Natural killer cell treated with Interleukin-12 subunit alpha and Interleukin-12 subunit beta and Interleukin-15 and Interleukin-18, amount 100 ng/mL, for 72 hours (primary cell): ENCODE measurements at regions not wholly inside any gene's neighbourhood (a gene's known extent, or its start where the extent isn't known, plus 50 kb on each side); places are given as distances from the start of the nearest gene placed in this dataset.

Experiments used
- ATAC-seq, 2 donors: fragments of 150-1000 bp; cut with Tn5 transposase in 1 of 2; sonication (Bioruptor Pico), chemical (Tn5 transposase) in 1 of 2; 2 replicates each; pipeline ENCODE4 v1.10.0; 2021
- DNase-seq: peaks from one replicate; pipeline ENCODE4 v3.0.0; 2022; ENCODE audit warnings: low spot score
- H3K27ac Mint-ChIP-seq, 2 donors: 1 replicate in 1 of 2; 2 replicates in 1 of 2; pipeline ENCODE4 v1.8.0; 2022; ENCODE audit warnings: mixed read lengths in 2 of 2, mild to moderate bottlenecking in 1 of 2, moderate library complexity in 1 of 2
- H3K27me3 Mint-ChIP-seq, 2 donors: 1 replicate in 1 of 2; 2 replicates in 1 of 2; pipeline ENCODE4 v1.8.0; 2022; ENCODE audit warnings: mixed read lengths in 2 of 2
- H3K36me3 Mint-ChIP-seq: one replicate; pipeline ENCODE4 v1.8.0; 2022; ENCODE audit warnings: mixed read lengths
- H3K4me1 Mint-ChIP-seq, 2 donors: 1 replicate in 1 of 2; 2 replicates in 1 of 2; pipeline ENCODE4 v1.8.0; 2022; ENCODE audit warnings: low read depth in 2 of 2, mixed read lengths in 2 of 2, mild to moderate bottlenecking in 1 of 2
- H3K4me3 Mint-ChIP-seq: one replicate; pipeline ENCODE4 v1.8.0; 2022; ENCODE audit warnings: mixed read lengths
- H3K9me3 Mint-ChIP-seq: 2 replicates; pipeline ENCODE4 v1.8.0; 2022; ENCODE audit warnings: mixed read lengths

DNA sequence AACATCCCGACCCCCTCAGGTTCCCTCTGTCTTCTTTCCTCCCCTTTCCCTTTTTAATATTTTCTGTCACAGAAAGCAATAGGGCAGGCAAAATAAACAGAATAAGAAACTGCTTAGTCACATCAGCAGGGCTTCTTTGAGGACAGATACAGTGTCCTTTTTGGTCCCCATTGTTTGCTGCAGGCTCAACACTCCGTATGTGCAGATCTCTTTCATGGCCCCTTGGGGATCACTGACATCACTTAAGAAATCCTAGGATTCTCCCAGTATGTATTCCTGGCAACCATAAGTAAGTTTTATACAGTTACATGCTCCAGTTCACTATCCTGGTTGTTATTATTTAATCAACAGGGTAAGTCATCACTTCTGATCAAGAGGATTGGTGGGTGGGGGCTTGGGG is 448.0 kb downstream of the NKX6-1 start:
- peaks cover 4% of the 10 kb centered on the region for H3K9me3 Mint-ChIP-seq
- no peaks in the 10 kb centered on the region for H3K4me1 Mint-ChIP-seq
- H3K36me3 Mint-ChIP-seq, result no peaks in the 10 kb centered on the region
- no peak overlapping the region for H3K4me3 Mint-ChIP-seq
- no peak for DNase-seq
- no peak for ATAC-seq
- H3K27me3 Mint-ChIP-seq, result no peaks in the 10 kb centered on the region
- no peak overlapping the region for H3K27ac Mint-ChIP-seq

DNA sequence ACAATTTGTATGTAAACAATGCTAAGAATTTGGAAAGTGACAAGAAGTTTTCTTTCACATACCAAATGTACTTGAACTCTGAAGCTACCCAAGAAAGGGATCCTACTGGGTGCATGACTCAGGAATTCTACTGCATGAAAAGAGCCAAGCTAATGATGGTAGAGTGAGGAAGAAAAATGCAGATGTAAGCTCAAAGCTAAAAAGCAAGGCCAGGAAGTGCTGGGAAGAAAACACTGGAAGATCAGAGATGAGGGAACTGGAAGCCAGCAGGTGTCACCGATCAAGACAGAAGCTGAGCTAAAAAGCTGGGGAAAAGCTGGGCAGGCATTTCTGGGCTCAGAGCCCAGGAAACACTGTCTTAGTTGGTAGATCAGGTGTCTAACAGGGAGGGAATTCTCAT is 449.1 kb downstream of the NKX6-1 start:
- H3K4me1 Mint-ChIP-seq, result no peaks in the 10 kb centered on the region
- no peak overlapping the region for H3K4me3 Mint-ChIP-seq
- H3K9me3 Mint-ChIP-seq, result peaks cover 4% of the 10 kb centered on the region
- DNase-seq, result no peak
- H3K27me3 Mint-ChIP-seq, result no peaks in the 10 kb centered on the region
- H3K36me3 Mint-ChIP-seq, result no peaks in the 10 kb centered on the region
- ATAC-seq, result no peak
- no peak overlapping the region for H3K27ac Mint-ChIP-seq

DNA sequence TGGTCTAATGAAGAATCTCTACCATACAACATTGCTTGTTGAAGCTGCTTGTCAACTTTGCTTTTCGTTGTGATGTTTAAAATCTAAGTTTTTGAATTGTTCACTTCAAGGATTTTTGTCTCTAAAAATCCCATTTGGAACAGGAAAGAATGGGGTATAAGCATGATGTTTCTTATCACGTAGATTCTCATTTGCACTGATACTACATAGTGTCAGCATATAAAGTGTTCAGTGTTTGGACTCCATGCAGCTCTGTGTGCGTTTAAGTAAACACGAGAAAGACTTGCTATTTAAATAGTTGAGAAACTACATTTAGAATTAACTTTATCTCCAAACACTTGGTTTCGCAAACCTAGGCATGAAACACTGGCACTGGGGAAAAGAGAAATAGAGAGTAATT is 452.5 kb downstream of the NKX6-1 start:
- ATAC-seq (no peak), DNase-seq (no peak)
- Mint-ChIP-seq H3K4me3 (no peak overlapping the region), H3K27me3 (no peaks in the 10 kb centered on the region), H3K4me1 (no peaks in the 10 kb centered on the region), H3K27ac (no peak overlapping the region), H3K36me3 (no peaks in the 10 kb centered on the region), H3K9me3 (peaks cover 4% of the 10 kb centered on the region)

DNA sequence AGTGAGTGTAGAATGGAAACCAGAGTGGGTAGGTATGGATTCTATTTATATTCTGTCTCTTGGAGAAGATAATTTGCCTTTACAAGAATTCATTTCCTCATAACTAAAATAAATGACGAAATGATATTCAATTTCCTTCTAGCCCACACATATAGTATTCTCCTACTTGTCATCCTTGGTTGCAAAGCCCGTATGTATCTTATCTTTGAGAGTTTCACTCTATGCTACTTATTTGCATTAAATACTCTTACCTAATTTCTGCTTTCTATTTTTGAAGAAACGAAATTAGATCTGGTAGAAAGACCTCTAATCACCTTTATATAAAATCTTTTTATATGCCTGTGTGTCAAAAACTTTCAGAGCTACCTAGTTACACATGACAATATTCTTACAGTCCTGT is 457.7 kb downstream of the NKX6-1 start:
- H3K9me3 Mint-ChIP-seq, result peaks cover 4% of the 10 kb centered on the region
- H3K4me1 Mint-ChIP-seq, result no peaks in the 10 kb centered on the region
- H3K27me3 Mint-ChIP-seq, result no peaks in the 10 kb centered on the region
- H3K4me3 Mint-ChIP-seq, result no peak overlapping the region
- DNase-seq (no peak), ATAC-seq (no peak)
- H3K27ac Mint-ChIP-seq, result no peak overlapping the region
- no peaks in the 10 kb centered on the region for H3K36me3 Mint-ChIP-seq

DNA sequence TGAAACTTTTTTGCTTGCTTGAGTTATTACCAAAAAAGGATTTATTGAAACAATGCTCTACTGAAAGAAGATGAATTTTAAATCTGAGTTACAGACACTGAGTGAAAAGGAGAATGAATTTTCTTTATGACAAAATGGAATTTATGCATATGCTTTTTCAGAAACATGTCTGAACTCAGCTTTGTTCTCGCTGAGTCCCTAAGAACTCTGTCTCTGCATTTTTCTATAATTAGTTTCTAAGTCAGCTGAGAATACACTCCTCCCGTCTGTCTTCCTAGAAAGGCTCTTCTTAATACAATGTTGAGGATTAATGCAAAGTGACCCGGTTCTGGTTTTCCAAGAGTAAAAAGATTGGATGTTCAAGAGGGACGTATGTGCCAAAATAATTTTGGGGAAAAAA is 463.5 kb downstream of the NKX6-1 start:
- Mint-ChIP-seq H3K27me3 (no peaks in the 10 kb centered on the region), H3K4me1 (no peaks in the 10 kb centered on the region), H3K9me3 (peaks cover 6% of the 10 kb centered on the region), H3K27ac (no peak overlapping the region), H3K36me3 (no peaks in the 10 kb centered on the region), H3K4me3 (no peak overlapping the region)
- DNase-seq (no peak), ATAC-seq (no peak)

DNA sequence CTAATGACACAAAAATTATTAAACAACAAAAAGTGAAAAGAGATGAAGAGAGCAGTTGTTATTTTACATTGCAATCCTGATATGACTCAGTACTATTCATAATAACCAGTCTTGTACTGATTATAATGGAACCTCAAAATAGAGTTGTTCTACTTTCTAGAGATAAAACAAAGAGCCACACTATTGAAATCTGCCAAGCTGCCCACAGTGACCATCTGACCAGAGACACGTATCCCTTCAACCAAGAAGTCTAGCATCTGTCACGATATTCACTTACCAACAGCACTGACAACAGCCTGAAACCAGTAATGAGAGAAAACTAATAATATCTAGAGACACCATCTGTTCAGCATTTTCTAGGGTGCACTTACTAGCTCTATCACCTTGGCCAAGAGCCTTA is 466.7 kb downstream of the NKX6-1 start:
- ATAC-seq (no peak), DNase-seq (no peak)
- Mint-ChIP-seq H3K36me3 (no peaks in the 10 kb centered on the region), H3K27ac (no peak overlapping the region), H3K9me3 (peaks cover 6% of the 10 kb centered on the region), H3K4me3 (no peak overlapping the region), H3K4me1 (no peaks in the 10 kb centered on the region), H3K27me3 (no peaks in the 10 kb centered on the region)

DNA sequence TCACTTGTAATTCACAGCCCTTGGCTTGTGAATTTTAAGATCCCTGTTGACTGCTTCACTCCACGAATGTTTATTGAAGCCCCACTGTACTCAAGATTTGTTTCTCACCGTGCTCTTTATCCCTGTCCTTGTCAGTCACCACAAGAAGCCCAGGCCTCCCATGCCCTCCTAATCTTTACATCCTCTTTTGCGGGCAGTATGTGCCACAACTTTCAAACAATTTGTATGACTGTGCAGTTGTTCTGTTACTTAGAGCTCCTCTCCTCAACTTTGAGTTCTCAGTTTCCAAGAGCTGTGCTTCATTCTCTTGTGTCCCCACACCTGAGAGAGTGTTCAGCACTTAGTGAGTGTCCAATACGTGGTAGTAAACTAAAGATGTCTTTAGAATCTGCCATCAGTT is 467.7 kb downstream of the NKX6-1 start:
- Mint-ChIP-seq H3K36me3 (no peaks in the 10 kb centered on the region), H3K4me3 (no peak overlapping the region), H3K9me3 (peaks cover 9% of the 10 kb centered on the region), H3K27me3 (no peaks in the 10 kb centered on the region), H3K27ac (no peak overlapping the region), H3K4me1 (no peaks in the 10 kb centered on the region)
- ATAC-seq (no peak), DNase-seq (no peak)

DNA sequence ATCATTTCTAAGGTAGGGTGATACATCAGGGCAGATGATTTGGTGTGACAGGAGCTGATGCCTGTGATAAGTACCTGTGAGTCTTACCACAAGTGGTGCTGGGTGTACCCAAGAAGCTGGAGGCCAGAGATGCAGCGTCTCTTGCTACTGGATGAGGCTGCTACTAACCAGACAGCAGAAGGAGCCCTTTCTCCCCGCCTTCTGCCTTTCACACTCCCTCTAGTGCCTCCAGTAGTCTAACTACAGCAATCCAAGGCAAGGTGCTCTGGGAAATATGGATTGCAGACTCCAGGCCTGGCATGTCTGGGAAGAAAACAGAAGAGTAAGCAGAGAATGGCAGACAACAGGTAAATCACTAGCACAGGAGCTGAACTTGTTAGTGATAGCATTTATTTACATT is 470.8 kb downstream of the NKX6-1 start:
- ATAC-seq (no peak), DNase-seq (no peak)
- Mint-ChIP-seq H3K36me3 (no peaks in the 10 kb centered on the region), H3K9me3 (peaks cover 13% of the 10 kb centered on the region), H3K4me3 (no peak overlapping the region), H3K27ac (no peak overlapping the region), H3K27me3 (no peaks in the 10 kb centered on the region), H3K4me1 (no peaks in the 10 kb centered on the region)

DNA sequence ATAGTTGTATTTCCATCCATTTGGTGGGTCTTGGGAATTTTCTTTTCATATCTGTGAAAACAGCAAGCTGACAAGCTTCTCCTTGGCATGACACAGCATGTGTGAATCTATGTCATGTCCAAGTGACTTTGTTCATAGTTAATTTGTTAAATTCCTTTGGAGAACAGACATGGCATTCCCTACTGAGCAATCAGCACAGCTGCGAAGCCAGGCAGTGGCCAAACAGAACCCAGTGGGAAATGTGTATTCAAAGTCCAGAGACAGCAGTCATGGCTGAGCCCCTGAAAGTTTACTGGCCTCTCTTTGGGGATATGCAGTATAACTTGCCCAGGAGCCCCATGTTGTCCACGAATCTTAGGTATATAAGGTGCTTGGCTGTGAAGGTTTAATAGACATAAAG is 474.7 kb downstream of the NKX6-1 start:
- Mint-ChIP-seq H3K4me3 (no peak overlapping the region), H3K27ac (no peak overlapping the region), H3K36me3 (no peaks in the 10 kb centered on the region), H3K4me1 (no peaks in the 10 kb centered on the region), H3K27me3 (no peaks in the 10 kb centered on the region), H3K9me3 (peaks cover 11% of the 10 kb centered on the region)
- ATAC-seq, result no peak
- DNase-seq, result no peak

DNA sequence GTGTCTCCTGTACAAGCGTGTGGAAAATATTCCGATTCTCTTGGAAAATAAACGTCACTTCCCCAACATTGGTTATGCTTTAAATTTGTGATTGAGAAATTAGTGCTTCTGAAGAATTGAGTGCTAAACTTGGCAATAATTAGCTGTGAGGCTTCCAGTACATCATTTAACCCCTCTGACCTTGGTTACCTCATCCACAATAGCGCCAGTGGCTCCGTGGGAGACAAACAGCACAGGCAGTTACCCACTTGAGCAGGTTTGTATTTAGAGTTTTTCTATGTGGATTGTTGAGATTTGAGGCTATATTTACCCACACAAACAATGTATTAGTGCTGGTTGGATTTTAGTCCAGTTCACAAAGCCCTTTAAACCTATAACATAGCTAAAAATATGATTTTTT is 476.5 kb downstream of the NKX6-1 start:
- H3K4me1 Mint-ChIP-seq, result no peaks in the 10 kb centered on the region
- ATAC-seq, result no peak
- no peak for DNase-seq
- no peaks in the 10 kb centered on the region for H3K27me3 Mint-ChIP-seq
- peaks cover 12% of the 10 kb centered on the region for H3K9me3 Mint-ChIP-seq
- H3K36me3 Mint-ChIP-seq, result no peaks in the 10 kb centered on the region
- no peak overlapping the region for H3K4me3 Mint-ChIP-seq
- no peak overlapping the region for H3K27ac Mint-ChIP-seq

DNA sequence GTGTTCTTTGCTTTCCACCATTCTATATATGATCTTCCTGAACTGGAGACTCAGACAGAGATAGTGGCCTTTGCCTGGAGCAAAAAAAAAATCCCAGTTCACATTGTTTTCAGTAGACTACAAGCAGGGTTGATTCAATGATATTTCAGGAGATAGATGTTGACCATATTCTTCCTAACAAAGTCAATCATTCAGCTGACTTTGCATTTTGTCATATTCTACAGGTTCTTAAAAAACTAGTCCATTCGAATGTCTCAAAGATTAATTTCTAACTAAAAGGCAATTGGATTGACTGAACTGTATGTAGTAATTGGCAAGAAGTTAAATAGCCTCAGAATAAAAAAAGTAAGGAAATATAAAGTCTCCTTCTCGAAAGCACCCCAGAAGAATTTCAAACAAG is 479.5 kb downstream of the NKX6-1 start:
- DNase-seq (no peak), ATAC-seq (no peak)
- H3K36me3 Mint-ChIP-seq, result no peaks in the 10 kb centered on the region
- H3K4me1 Mint-ChIP-seq, result no peaks in the 10 kb centered on the region
- no peak overlapping the region for H3K4me3 Mint-ChIP-seq
- no peaks in the 10 kb centered on the region for H3K27me3 Mint-ChIP-seq
- peaks cover 4% of the 10 kb centered on the region for H3K9me3 Mint-ChIP-seq
- H3K27ac Mint-ChIP-seq, result no peak overlapping the region

DNA sequence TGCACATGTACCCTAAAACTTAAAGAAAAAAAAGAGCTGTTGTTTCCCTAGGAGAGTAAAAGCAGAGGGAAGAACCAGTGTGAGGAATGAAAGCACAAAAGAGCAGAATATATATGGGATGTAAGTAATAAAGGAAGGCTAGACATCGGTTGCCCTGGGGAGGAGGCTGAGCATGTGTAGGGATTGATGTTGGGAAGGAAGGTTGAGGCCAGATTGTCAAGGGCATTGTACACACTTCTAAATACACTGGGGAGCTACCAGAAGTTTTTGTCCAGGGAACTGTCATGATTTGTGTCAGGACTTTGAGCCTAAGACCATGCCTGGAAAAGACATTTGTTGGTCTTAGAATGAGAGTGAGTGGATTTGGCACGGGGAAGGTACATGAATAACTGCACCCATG is 467.1 kb downstream of the GPAT3 start:
- Mint-ChIP-seq H3K4me1 (no peaks in the 10 kb centered on the region), H3K9me3 (peaks cover 6% of the 10 kb centered on the region), H3K27ac (no peak overlapping the region), H3K36me3 (no peaks in the 10 kb centered on the region), H3K4me3 (no peak overlapping the region), H3K27me3 (no peaks in the 10 kb centered on the region)
- ATAC-seq (no peak), DNase-seq (no peak)

DNA sequence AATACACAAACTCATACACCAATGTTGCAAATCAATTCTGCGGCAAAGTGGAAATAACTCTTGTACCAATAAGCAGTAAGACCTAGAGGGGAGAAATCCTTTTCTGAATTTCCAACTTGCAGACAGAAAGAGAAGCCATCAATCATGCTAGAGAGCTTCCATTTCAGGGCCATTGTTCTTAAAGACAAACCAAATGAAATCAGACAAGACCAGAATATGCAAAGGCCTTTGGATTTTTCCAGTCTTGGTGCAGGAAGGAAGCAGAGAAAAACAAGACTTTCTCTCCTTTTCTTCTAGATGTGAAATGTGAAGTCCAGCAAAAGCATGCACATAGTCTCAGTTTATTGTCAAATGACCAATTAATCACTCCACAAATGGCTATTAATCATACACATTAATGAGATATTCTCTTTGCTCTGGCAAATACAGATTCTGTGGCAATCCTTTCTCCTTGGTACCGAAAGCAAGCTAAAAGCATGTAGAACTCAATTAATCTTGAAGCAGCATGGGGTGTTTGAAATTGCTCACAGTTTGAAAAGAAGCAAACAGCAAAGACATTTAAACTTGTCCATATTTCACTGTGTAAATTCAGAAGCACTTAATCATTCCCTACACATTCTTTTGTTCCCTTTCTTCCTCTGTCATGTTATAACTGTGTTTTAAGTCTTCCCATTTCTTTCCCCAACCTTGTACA is 466.1 kb downstream of the GPAT3 start:
- Mint-ChIP-seq H3K4me1 (no peaks in the 10 kb centered on the region), H3K9me3 (peaks cover 5% of the 10 kb centered on the region), H3K27ac (no peak overlapping the region), H3K4me3 (no peak overlapping the region), H3K36me3 (no peaks in the 10 kb centered on the region), H3K27me3 (no peaks in the 10 kb centered on the region)
- DNase-seq (no peak), ATAC-seq (no peak)

DNA sequence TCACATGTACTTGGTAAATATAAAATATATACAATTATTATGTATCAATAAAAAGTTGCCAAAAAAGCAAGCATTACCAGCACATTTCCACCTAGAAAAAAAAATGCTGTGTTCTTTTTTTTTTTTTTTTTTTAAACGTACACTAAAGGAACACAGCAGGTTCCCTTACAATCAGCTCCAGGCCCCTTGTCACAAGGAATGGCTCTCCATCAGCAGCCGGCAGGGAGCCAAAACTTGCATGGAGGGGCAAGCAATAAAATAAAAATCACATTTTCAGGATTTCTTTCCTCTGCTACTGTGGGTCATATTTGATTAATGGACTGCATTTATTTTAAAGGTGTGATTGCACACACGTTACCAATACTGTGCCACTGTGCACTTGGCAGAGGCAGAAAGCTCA is 460.3 kb downstream of the GPAT3 start:
- no peaks in the 10 kb centered on the region for H3K36me3 Mint-ChIP-seq
- no peaks in the 10 kb centered on the region for H3K9me3 Mint-ChIP-seq
- no peak overlapping the region for H3K27ac Mint-ChIP-seq
- H3K4me1 Mint-ChIP-seq, result no peaks in the 10 kb centered on the region
- H3K27me3 Mint-ChIP-seq, result no peaks in the 10 kb centered on the region
- ATAC-seq, result no peak
- no peak overlapping the region for H3K4me3 Mint-ChIP-seq
- DNase-seq, result no peak

DNA sequence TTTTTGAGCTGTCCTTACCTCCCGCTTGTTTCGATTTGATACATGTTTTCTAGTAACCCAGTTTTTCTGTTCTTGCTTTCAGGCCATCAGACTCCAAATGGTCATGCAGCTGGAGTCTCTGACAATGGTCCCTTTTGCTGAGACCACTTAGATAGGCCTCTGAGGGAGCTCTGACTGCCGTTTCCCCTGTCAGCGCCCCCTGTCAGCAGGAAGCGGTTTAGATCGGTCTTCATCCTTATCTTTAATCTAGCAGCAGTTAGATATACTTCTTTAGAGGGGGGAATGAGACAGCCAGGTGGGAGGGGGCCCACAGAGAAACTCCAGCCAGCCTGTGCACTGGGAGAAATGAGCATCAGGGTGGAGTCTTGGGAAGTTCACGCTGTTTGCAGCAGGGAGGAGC is 457.9 kb downstream of the GPAT3 start:
- DNase-seq (no peak), ATAC-seq (no peak)
- Mint-ChIP-seq H3K9me3 (peaks cover 4% of the 10 kb centered on the region), H3K4me3 (no peak overlapping the region), H3K27ac (no peak overlapping the region), H3K27me3 (no peaks in the 10 kb centered on the region), H3K36me3 (no peaks in the 10 kb centered on the region), H3K4me1 (no peaks in the 10 kb centered on the region)
